HG03457 (cell line): ENCODE measurements at regions not wholly inside any gene's neighbourhood (a gene's known extent, or its start where the extent isn't known, plus 50 kb on each side); places are given as distances from the start of the nearest gene placed in this dataset.

Experiments
- ATAC-seq: cut with Tn5 transposase; IDR thresholded peaks from one replicate; pipeline ENCODE4 v1.9.1; 2021; ENCODE audit warnings: moderate number of reproducible peaks; ENCODE audit not compliant: unreplicated experiment

- no peak for ATAC-seq
These were observed 108.4 kb downstream of the LSM3 start for GRCh38 chr3:14286887-14287500.

- no peak for ATAC-seq
These were observed 109.7 kb downstream of the LSM3 start for GRCh38 chr3:14288177-14288788.

GRCh38 chr3:14288833-14289451 is 110.3 kb downstream of the LSM3 start:
- ATAC-seq, result no peak

GRCh38 chr3:14289590-14290461 is 111.2 kb downstream of the LSM3 start:
- ATAC-seq, result no peak

- no peak for ATAC-seq
These were observed 111.6 kb upstream of the SLC6A6 start for GRCh38 chr3:14290631-14291385.

GRCh38 chr3:14295037-14295436 is 107.4 kb upstream of the SLC6A6 start:
- no peak for ATAC-seq

- no peak for ATAC-seq
These were observed 106.6 kb upstream of the SLC6A6 start for GRCh38 chr3:14295801-14296200.

- no peak for ATAC-seq
These were observed 105.1 kb upstream of the SLC6A6 start for GRCh38 chr3:14297305-14297704.

GRCh38 chr3:14297784-14298236 is 104.6 kb upstream of the SLC6A6 start:
- no peak for ATAC-seq

GRCh38 chr3:14298442-14298841 is 104.0 kb upstream of the SLC6A6 start:
- no peak for ATAC-seq

GRCh38 chr3:14298991-14299555 is 103.3 kb upstream of the SLC6A6 start:
- no peak for ATAC-seq

GRCh38 chr3:14299767-14300166 is 102.6 kb upstream of the SLC6A6 start:
- no peak for ATAC-seq

- ATAC-seq, result no peak
These were observed 101.5 kb upstream of the SLC6A6 start for GRCh38 chr3:14300721-14301399.

GRCh38 chr3:14301558-14301957 is 100.8 kb upstream of the SLC6A6 start:
- no peak for ATAC-seq

- no peak for ATAC-seq
These were observed 98.9 kb upstream of the SLC6A6 start for GRCh38 chr3:14303336-14304100.

- no peak for ATAC-seq
These were observed 98.0 kb upstream of the SLC6A6 start for GRCh38 chr3:14304101-14305045.

- ATAC-seq, result no peak
These were observed 97.1 kb upstream of the SLC6A6 start for GRCh38 chr3:14305324-14305723.

GRCh38 chr3:14306142-14306541 is 96.3 kb upstream of the SLC6A6 start:
- ATAC-seq, result no peak
